GM12865 (cell line): ENCODE measurements at regions not wholly inside any gene's neighbourhood (a gene's known extent, or its start where the extent isn't known, plus 50 kb on each side); places are given as distances from the start of the nearest gene placed in this dataset.
"Not testable (repeated sequence)": the region's sequence is repeated elsewhere in the genome, so short reads cannot be mapped to it uniquely, and the experiment has no call there.

Source experiments
- DNase-seq: peaks from one replicate; pipeline ENCODE4 v3.0.0; 2010; ENCODE audit warnings: low read depth
- H3K4me3 ChIP-seq: 2 replicates; pipeline ENCODE4 v1.5.1; 2011; ENCODE audit warnings: mild to moderate bottlenecking, low read depth, low read length, control low read depth
- CTCF ChIP-seq: IDR thresholded peaks from 2 replicates; pipeline ENCODE4 v1.5.1; 2011; ENCODE audit warnings: low read length, control low read depth, low read depth, inconsistent platforms; ENCODE audit not compliant: insufficient read depth; ENCODE audit errors: missing control alignments

- no peak for TF ChIP-seq CTCF
- DNase-seq = no peak
- no peak overlapping the region for H3K4me3 ChIP-seq
These were observed 228.5 kb upstream of the ZEB2 start for GRCh38 chr2:144748443-144748842.

GRCh38 chr2:144747571-144747970 is 227.7 kb upstream of the ZEB2 start:
- TF ChIP-seq CTCF = no peak
- no peak for DNase-seq
- H3K4me3 ChIP-seq = no peak overlapping the region

- no peak for DNase-seq
- no peak for TF ChIP-seq CTCF
- no peak overlapping the region for H3K4me3 ChIP-seq
These were observed 225.5 kb upstream of the ZEB2 start for GRCh38 chr2:144745424-144745823.

GRCh38 chr2:144738749-144739148 is 218.8 kb upstream of the ZEB2 start:
- no peak for DNase-seq
- H3K4me3 ChIP-seq = no peak overlapping the region
- no peak for TF ChIP-seq CTCF

- H3K4me3 ChIP-seq = no peak overlapping the region
- no peak for DNase-seq
- TF ChIP-seq CTCF = no peak
These were observed 210.8 kb upstream of the ZEB2 start for GRCh38 chr2:144730711-144731110.

- not testable (repeated sequence) for DNase-seq, H3K4me3 ChIP-seq
These were observed 204.5 kb upstream of the ZEB2 start for GRCh38 chr2:144724460-144724859.

GRCh38 chr2:144718376-144718775 is 198.5 kb upstream of the ZEB2 start:
- no peak for TF ChIP-seq CTCF
- no peak overlapping the region for H3K4me3 ChIP-seq
- no peak for DNase-seq

- no peak for DNase-seq
- TF ChIP-seq CTCF = no peak
- H3K4me3 ChIP-seq = no peak overlapping the region
These were observed 196.1 kb upstream of the ZEB2 start for GRCh38 chr2:144715992-144716391.
